IgD-negative memory B cell (primary cell): ENCODE measurements at regions not wholly inside any gene's neighbourhood (a gene's known extent, or its start where the extent isn't known, plus 50 kb on each side); places are given as distances from the start of the nearest gene placed in this dataset.
A peak's percentile ranks its signal among the peaks of the same experiment; 100 is the strongest.

ENCODE experiments used
- H3K27ac Mint-ChIP-seq, 3 donors: one replicate each; pipeline ENCODE4 v1.8.0; 2020 to 2022; ENCODE audit warnings: mild to moderate bottlenecking in 3 of 3, mixed read lengths in 3 of 3, moderate library complexity in 1 of 3
- H3K27me3 Mint-ChIP-seq: one replicate; pipeline ENCODE4 v1.8.0; 2021; ENCODE audit warnings: mixed read lengths
- H3K36me3 Mint-ChIP-seq: one replicate; pipeline ENCODE4 v1.8.0; 2020; ENCODE audit warnings: mild to moderate bottlenecking, mixed read lengths
- H3K4me1 Mint-ChIP-seq, 3 donors: one replicate each; pipeline ENCODE4 v1.8.0; 2020 to 2022; ENCODE audit warnings: mixed read lengths in 3 of 3, mild to moderate bottlenecking in 1 of 3
- H3K4me3 Mint-ChIP-seq, 4 donors: one replicate each; pipeline ENCODE4 v1.8.0; 2020 to 2022; ENCODE audit warnings: mild to moderate bottlenecking in 4 of 4, mixed read lengths in 4 of 4, moderate library complexity in 3 of 4
- H3K9me3 Mint-ChIP-seq, 3 donors: one replicate each; pipeline ENCODE4 v1.8.0; 2020 to 2021; ENCODE audit warnings: mixed read lengths in 3 of 3, mild to moderate bottlenecking in 1 of 3

DNA sequence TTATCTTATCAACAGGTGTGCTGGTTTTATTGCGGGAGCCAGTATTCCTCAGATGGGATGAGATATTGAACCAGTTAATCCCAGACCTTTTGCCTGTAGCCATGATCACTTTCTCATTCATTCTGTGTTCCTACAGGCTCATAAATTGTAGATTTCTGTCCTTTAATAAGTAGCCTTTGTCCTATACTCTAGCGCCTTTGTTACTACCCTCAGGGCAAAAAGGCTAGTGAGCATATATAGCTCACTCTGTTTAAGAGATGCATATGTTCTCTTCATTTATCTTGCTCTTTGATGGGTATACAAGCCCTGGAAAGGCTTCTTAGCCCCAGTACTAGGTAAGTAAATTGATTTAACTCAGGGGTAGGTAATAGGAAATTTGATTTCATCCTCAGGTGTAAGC lies 95.1 kb downstream of the OXSM start:
- Mint-ChIP-seq H3K4me3 (no peak overlapping the region), H3K4me1 (no peaks in the 10 kb centered on the region), H3K36me3 (no peaks in the 10 kb centered on the region), H3K27me3 (peaks cover 4% of the 10 kb centered on the region), H3K27ac (no peak overlapping the region), H3K9me3 (no peaks in the 10 kb centered on the region)

GRCh38 chr3:25885544-25885943 lies 95.7 kb downstream of the OXSM start:
- Mint-ChIP-seq H3K9me3 (no peaks in the 10 kb centered on the region), H3K36me3 (no peaks in the 10 kb centered on the region), H3K27me3 (peaks cover 4% of the 10 kb centered on the region), H3K4me3 (no peak overlapping the region), H3K27ac (no peak overlapping the region), H3K4me1 (no peaks in the 10 kb centered on the region)

- Mint-ChIP-seq H3K27ac (no peak overlapping the region), H3K36me3 (no peaks in the 10 kb centered on the region), H3K4me3 (no peak overlapping the region), H3K4me1 (no peaks in the 10 kb centered on the region), H3K9me3 (no peaks in the 10 kb centered on the region), H3K27me3 (peaks cover 4% of the 10 kb centered on the region)
Observed at GRCh38 chr3:25887907-25888306, 98.0 kb downstream of the OXSM start.

GRCh38 chr3:25888892-25889524 lies 99.1 kb downstream of the OXSM start:
- H3K4me3 Mint-ChIP-seq, result no peak overlapping the region

DNA sequence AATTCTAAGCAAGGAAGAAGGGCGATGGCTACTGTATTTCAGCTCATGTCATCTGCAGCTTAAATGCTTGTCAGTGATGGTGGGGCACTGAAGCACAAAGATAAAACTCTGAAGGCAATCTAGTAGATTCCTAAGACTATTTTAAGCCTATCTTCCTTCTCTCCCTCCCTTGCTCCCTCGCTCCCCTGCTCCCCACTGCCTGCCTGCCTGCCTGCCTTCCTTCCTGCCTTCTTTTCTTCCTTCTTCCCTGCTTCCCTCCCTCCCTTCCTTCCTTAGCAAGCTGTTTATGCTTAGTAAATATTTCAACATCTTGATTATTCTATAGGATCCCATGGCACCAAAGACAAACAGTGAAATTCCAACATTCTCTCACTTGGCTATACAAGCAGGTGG lies 99.6 kb downstream of the OXSM start:
- Mint-ChIP-seq H3K27ac (no peak overlapping the region), H3K36me3 (no peaks in the 10 kb centered on the region), H3K27me3 (peaks cover 4% of the 10 kb centered on the region), H3K4me1 (no peaks in the 10 kb centered on the region), H3K4me3 (no peak overlapping the region), H3K9me3 (no peaks in the 10 kb centered on the region)

More at GRCh38 chr3:25888892-25889524, 99.1 kb downstream of the OXSM start:
- Mint-ChIP-seq H3K4me1 (no peaks in the 10 kb centered on the region), H3K36me3 (no peaks in the 10 kb centered on the region), H3K27me3 (peaks cover 4% of the 10 kb centered on the region), H3K27ac (no peak overlapping the region), H3K9me3 (no peaks in the 10 kb centered on the region)

- no peaks in the 10 kb centered on the region for H3K36me3 Mint-ChIP-seq
- no peaks in the 10 kb centered on the region for H3K4me1 Mint-ChIP-seq
- no peak overlapping the region for H3K4me3 Mint-ChIP-seq
- H3K27me3 Mint-ChIP-seq, result no peaks in the 10 kb centered on the region
- no peaks in the 10 kb centered on the region for H3K9me3 Mint-ChIP-seq
- no peak overlapping the region for H3K27ac Mint-ChIP-seq
Observed at GRCh38 chr3:25894101-25894500, 104.2 kb downstream of the OXSM start.

DNA sequence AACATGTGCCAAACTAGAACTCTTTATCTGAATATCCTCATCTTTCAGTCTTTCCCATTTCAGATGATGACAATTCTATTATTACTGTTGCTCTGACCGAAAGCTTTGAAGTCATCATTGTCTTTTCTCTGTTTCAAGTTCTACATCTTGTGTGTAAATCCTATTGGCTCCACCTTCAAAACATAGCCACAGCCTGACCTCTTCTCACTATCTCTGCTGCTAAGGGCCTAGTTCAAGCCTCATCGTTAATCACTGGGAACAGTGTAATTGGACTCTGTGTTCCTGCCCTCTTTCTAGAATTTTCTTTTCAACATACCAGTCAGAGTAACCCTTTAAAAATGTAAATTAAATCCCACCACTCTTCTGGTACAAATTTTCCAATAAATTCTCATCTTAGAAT lies 105.1 kb downstream of the OXSM start:
- Mint-ChIP-seq H3K36me3 (no peaks in the 10 kb centered on the region), H3K4me1 (no peaks in the 10 kb centered on the region), H3K4me3 (no peak overlapping the region), H3K9me3 (no peaks in the 10 kb centered on the region), H3K27ac (no peak overlapping the region), H3K27me3 (no peaks in the 10 kb centered on the region)

GRCh38 chr3:25895443-25895842 lies 105.6 kb downstream of the OXSM start:
- H3K36me3 Mint-ChIP-seq, result no peaks in the 10 kb centered on the region
- no peak overlapping the region for H3K27ac Mint-ChIP-seq
- no peak overlapping the region for H3K4me3 Mint-ChIP-seq
- no peaks in the 10 kb centered on the region for H3K9me3 Mint-ChIP-seq
- no peaks in the 10 kb centered on the region for H3K27me3 Mint-ChIP-seq
- H3K4me1 Mint-ChIP-seq, result no peaks in the 10 kb centered on the region

- Mint-ChIP-seq H3K4me1 (no peaks in the 10 kb centered on the region), H3K27me3 (no peaks in the 10 kb centered on the region), H3K36me3 (no peaks in the 10 kb centered on the region), H3K4me3 (no peak overlapping the region), H3K9me3 (no peaks in the 10 kb centered on the region), H3K27ac (no peak overlapping the region)
Observed at GRCh38 chr3:25897019-25897418, 107.1 kb downstream of the OXSM start.

GRCh38 chr3:25899352-25900101 lies 109.6 kb downstream of the OXSM start:
- no peaks in the 10 kb centered on the region for H3K9me3 Mint-ChIP-seq
- H3K27ac Mint-ChIP-seq, result peak overlapping the region in 1 of 3 donors; percentile 65
- H3K4me1 Mint-ChIP-seq, result no peaks in the 10 kb centered on the region
- H3K27me3 Mint-ChIP-seq, result no peaks in the 10 kb centered on the region
- no peak overlapping the region for H3K4me3 Mint-ChIP-seq
- no peaks in the 10 kb centered on the region for H3K36me3 Mint-ChIP-seq

DNA sequence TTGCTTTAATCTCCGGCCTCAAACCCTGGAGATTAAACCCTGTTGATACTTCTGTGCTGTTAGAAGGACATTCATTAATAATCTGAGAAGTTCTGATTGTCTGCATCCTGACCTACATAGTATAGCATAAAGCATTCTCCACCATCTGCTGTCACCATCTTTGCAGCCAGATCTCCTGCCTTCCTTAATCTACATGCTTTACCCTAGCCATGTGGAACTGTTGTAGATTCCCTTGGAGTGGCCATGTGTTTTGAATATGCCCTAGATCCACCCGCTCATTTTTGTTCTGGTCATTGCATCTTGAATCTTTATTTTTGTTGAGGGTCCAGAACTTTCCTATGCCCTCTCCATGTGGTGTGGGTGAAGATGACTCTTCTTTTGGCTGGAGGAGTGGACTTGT lies 110.3 kb downstream of the OXSM start:
- H3K27me3 Mint-ChIP-seq, result no peaks in the 10 kb centered on the region
- H3K36me3 Mint-ChIP-seq, result no peaks in the 10 kb centered on the region
- H3K9me3 Mint-ChIP-seq, result no peaks in the 10 kb centered on the region
- H3K4me3 Mint-ChIP-seq, result no peak overlapping the region
- H3K4me1 Mint-ChIP-seq, result no peaks in the 10 kb centered on the region
- H3K27ac Mint-ChIP-seq, result no peak overlapping the region

DNA sequence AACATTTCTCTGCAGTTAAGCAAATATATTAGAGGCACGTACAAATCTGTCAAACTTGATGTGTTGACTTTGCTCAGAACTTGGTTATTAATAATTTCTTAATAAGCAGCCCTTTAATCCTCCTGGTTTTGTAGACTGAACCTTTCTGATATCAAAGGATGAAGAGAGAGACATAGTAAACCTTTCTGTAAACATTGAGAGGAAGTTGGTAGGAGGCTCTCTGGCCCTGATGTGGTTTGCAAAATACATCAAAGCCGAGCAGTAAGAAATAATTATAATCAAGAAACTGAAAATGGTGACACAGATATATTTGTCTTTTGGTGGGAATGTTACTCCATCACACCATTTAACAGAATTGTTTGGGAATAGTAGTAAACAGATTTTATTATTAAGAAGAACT lies 111.9 kb downstream of the OXSM start:
- no peak overlapping the region for H3K4me3 Mint-ChIP-seq
- no peak overlapping the region for H3K27ac Mint-ChIP-seq
- H3K36me3 Mint-ChIP-seq, result no peaks in the 10 kb centered on the region
- H3K27me3 Mint-ChIP-seq, result peaks cover 3% of the 10 kb centered on the region
- no peaks in the 10 kb centered on the region for H3K9me3 Mint-ChIP-seq
- H3K4me1 Mint-ChIP-seq, result no peaks in the 10 kb centered on the region

- Mint-ChIP-seq H3K4me1 (no peaks in the 10 kb centered on the region), H3K27ac (no peak overlapping the region), H3K36me3 (no peaks in the 10 kb centered on the region), H3K4me3 (no peak overlapping the region), H3K27me3 (peaks cover 3% of the 10 kb centered on the region), H3K9me3 (no peaks in the 10 kb centered on the region)
Observed at GRCh38 chr3:25902586-25902985, 112.7 kb downstream of the OXSM start.

DNA sequence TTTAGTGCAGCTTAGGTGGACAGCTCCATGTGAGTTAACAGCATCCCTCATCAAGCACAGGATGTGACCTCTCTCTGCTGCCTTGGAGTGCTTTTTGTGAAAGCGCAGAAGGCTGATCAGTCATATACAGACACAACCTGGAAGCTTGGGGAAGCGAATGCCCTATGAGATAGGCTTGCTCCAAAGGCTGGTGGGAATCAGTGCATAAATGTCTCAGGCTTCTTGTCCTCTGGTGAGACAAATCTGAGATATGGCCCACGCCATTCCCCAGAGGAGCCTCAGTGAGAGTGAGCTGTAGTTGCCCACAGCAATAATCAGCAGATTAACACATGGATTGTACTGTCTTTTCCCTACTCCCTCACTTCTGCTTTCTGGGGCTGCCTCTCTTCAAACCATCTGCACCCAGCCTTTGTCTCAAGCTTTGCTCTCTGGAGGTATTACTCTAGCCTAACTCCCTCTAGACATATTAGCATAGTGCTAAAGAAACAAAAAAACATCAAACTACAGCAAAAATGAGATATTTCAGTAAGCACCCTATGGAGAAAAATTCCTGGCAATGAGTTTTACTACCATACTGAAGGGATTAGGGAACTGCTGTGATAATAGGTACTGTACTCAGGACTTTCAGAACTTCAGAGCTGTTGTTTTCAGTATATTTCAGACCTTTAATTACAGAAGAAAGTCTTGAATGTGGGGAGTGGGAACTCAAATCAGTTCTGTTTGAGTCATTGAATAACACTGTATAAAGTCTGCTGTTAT lies 113.7 kb downstream of the OXSM start:
- Mint-ChIP-seq H3K36me3 (no peaks in the 10 kb centered on the region), H3K9me3 (no peaks in the 10 kb centered on the region), H3K4me3 (no peak overlapping the region), H3K4me1 (no peaks in the 10 kb centered on the region), H3K27ac (no peak overlapping the region), H3K27me3 (peaks cover 3% of the 10 kb centered on the region)

- no peaks in the 10 kb centered on the region for H3K36me3 Mint-ChIP-seq
- no peak overlapping the region for H3K4me3 Mint-ChIP-seq
- H3K9me3 Mint-ChIP-seq, result no peaks in the 10 kb centered on the region
- H3K27me3 Mint-ChIP-seq, result peaks cover 3% of the 10 kb centered on the region
- no peaks in the 10 kb centered on the region for H3K4me1 Mint-ChIP-seq
- no peak overlapping the region for H3K27ac Mint-ChIP-seq
Observed at GRCh38 chr3:25904206-25904605, 114.3 kb downstream of the OXSM start.
